ENCODE measurements at regions not wholly inside any gene's neighbourhood (a gene's known extent, or its start where the extent isn't known, plus 50 kb on each side); places are given as distances from the start of the nearest gene placed in this dataset.

GRCh38 chr1:34657266-34657665, 97.6 kb upstream of the GJB5 start:
- POLR2A ChIA-PET: no interaction called here

GRCh38 chr1:34657849-34658248, 97.0 kb upstream of the GJB5 start:
- no peak for TF ChIP-seq EZH2phosphoT487 (IDR thresholded peaks at IDR 0.05; ENCODE audit: borderline replicate concordance, low read depth, low read length)
- TF ChIP-seq CTCF (conservative IDR thresholded peaks at IDR 0.05; ENCODE audit: low read length): no peak
- Histone ChIP-seq H3K9me2 (ENCODE audit: insufficient read depth, low read length) (no peaks in the 10 kb centered on the region), H3K36me3 (ENCODE audit: insufficient read depth, low read length) (no peaks in the 10 kb centered on the region), H3K4me2 (ENCODE audit: low read length) (no peak overlapping the region), H3K4me3 (ENCODE audit: low read depth, low read length, poor library complexity, severe bottlenecking) (no peak overlapping the region), H2AFZ (ENCODE audit: low read length) (no peak overlapping the region), H3K4me1 (ENCODE audit: insufficient read depth, low read length, poor library complexity, severe bottlenecking) (peaks cover 10% of the 10 kb centered on the region), H3K79me2 (ENCODE audit: insufficient read depth, low read depth, low read length) (no peaks in the 10 kb centered on the region), H3K9me3 (ENCODE audit: low read length) (no peaks in the 10 kb centered on the region), H4K20me1 (ENCODE audit: insufficient read depth, low read length) (no peaks in the 10 kb centered on the region), H3K27ac (ENCODE audit: low read depth, low read length, poor library complexity, severe bottlenecking) (no peak overlapping the region)
- no TSS peak for BruUV-seq (replicated peaks)
- CTCF ChIA-PET (ENCODE audit: unreplicated experiment): no interaction called here
- DNase-seq (ENCODE audit: low spot score): no peak
- intact Hi-C loops (cut with micrococcal nuclease; ENCODE audit: unreplicated experiment): no loop called here
- POLR2A ChIA-PET: no interaction called here

More at GRCh38 chr1:34657266-34657665, 97.6 kb upstream of the GJB5 start:
- TF ChIP-seq EZH2phosphoT487 (IDR thresholded peaks at IDR 0.05; ENCODE audit: borderline replicate concordance, low read depth, low read length) (no peak), CTCF (conservative IDR thresholded peaks at IDR 0.05; ENCODE audit: low read length) (no peak)
- no peaks in the 10 kb centered on the region for H4K20me1 ChIP-seq (ENCODE audit: insufficient read depth, low read length)
- H3K36me3 ChIP-seq (ENCODE audit: insufficient read depth, low read length): no peaks in the 10 kb centered on the region
- CTCF ChIA-PET (ENCODE audit: unreplicated experiment): no interaction called here
- no peak overlapping the region for H2AFZ ChIP-seq (ENCODE audit: low read length)
- no peak overlapping the region for H3K27ac ChIP-seq (ENCODE audit: low read depth, low read length, poor library complexity, severe bottlenecking)
- intact Hi-C loops (cut with micrococcal nuclease; ENCODE audit: unreplicated experiment): no loop called here
- H3K4me1 ChIP-seq (ENCODE audit: insufficient read depth, low read length, poor library complexity, severe bottlenecking): peaks cover 10% of the 10 kb centered on the region
- BruUV-seq (replicated peaks): no TSS peak
- H3K4me2 ChIP-seq (ENCODE audit: low read length): no peak overlapping the region
- no peaks in the 10 kb centered on the region for H3K9me3 ChIP-seq (ENCODE audit: low read length)
- no peak overlapping the region for H3K4me3 ChIP-seq (ENCODE audit: low read depth, low read length, poor library complexity, severe bottlenecking)
- H3K9me2 ChIP-seq (ENCODE audit: insufficient read depth, low read length): no peaks in the 10 kb centered on the region
- no peaks in the 10 kb centered on the region for H3K79me2 ChIP-seq (ENCODE audit: insufficient read depth, low read depth, low read length)
- DNase-seq (ENCODE audit: low spot score): no peak

GRCh38 chr1:34663031-34663430, 91.8 kb upstream of the GJB5 start:
- TF ChIP-seq EZH2phosphoT487 (IDR thresholded peaks at IDR 0.05; ENCODE audit: borderline replicate concordance, low read depth, low read length) (no peak), CTCF (conservative IDR thresholded peaks at IDR 0.05; ENCODE audit: low read length) (no peak)
- ChIA-PET CTCF (ENCODE audit: unreplicated experiment) (no interaction called here), POLR2A (no interaction called here)
- H3K79me2 ChIP-seq (ENCODE audit: insufficient read depth, low read depth, low read length): no peaks in the 10 kb centered on the region
- no peak overlapping the region for H3K4me3 ChIP-seq (ENCODE audit: low read depth, low read length, poor library complexity, severe bottlenecking)
- H3K27ac ChIP-seq (ENCODE audit: low read depth, low read length, poor library complexity, severe bottlenecking): no peak overlapping the region
- H3K4me1 ChIP-seq (ENCODE audit: insufficient read depth, low read length, poor library complexity, severe bottlenecking): no peaks in the 10 kb centered on the region
- no peak overlapping the region for H3K4me2 ChIP-seq (ENCODE audit: low read length)
- DNase-seq (ENCODE audit: low spot score): no peak
- intact Hi-C loops (cut with micrococcal nuclease; ENCODE audit: unreplicated experiment): no loop called here
- H2AFZ ChIP-seq (ENCODE audit: low read length): no peak overlapping the region
- H3K36me3 ChIP-seq (ENCODE audit: insufficient read depth, low read length): no peaks in the 10 kb centered on the region
- no peaks in the 10 kb centered on the region for H3K9me3 ChIP-seq (ENCODE audit: low read length)
- H3K9me2 ChIP-seq (ENCODE audit: insufficient read depth, low read length): no peaks in the 10 kb centered on the region
- BruUV-seq (replicated peaks): no TSS peak
- no peaks in the 10 kb centered on the region for H4K20me1 ChIP-seq (ENCODE audit: insufficient read depth, low read length)

All from OCI-LY7 (cell line).